NCI-H1694 treated with DMSO at 0.1 percent for 48 hours (cell line): ENCODE measurements at regions not wholly inside any gene's neighbourhood (a gene's known extent, or its start where the extent isn't known, plus 50 kb on each side); places are given as distances from the start of the nearest gene placed in this dataset.
"Not testable (repeated sequence)": the region's sequence is repeated elsewhere in the genome, so short reads cannot be mapped to it uniquely, and the experiment has no call there.

ENCODE experiments used
- DNase-seq: peaks from one replicate; lab custom pipeline; 2025; lab: John Stamatoyannopoulos, UW

- no peak for DNase-seq
These were observed 434.2 kb upstream of the SMIM31 start for GRCh38 chr4:164319688-164320087.

GRCh38 chr4:164320847-164321246 lies 433.1 kb upstream of the SMIM31 start:
- no peak for DNase-seq

GRCh38 chr4:164326056-164326455 lies 427.9 kb upstream of the SMIM31 start:
- no peak for DNase-seq

DNA sequence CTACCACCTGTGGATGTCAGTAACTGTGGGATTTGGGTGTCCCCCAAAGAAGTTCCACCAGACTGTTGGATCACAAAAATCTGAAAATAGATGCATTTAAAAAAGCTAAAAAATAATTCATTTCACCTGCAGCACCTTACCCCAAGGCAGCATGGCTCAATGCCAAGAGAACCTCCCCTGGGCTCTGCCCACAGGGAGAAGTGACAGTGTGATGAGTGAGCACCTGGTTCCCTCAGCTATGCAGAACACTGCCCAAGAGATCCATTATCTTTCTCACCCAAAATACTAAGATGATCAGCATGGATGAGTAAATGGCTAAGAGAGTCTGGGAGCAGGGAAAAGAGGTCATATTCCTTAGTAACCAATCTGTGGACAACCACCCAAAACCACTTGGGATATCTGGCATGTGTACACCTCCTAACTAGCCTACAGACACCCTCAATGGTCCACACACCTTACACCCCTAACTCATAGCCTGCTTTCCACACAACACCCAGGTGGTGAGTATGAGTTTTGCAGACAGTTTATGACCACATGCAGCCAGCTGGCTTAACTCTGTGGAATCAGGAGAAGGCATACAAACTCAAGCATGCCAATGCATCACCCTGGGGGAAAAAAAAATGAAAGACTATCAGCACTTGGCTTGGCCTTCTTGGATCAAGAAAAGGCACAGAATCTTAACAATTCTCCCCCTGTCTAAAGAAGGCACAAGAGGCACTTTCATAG lies 416.5 kb upstream of the SMIM31 start:
- DNase-seq = no peak

DNA sequence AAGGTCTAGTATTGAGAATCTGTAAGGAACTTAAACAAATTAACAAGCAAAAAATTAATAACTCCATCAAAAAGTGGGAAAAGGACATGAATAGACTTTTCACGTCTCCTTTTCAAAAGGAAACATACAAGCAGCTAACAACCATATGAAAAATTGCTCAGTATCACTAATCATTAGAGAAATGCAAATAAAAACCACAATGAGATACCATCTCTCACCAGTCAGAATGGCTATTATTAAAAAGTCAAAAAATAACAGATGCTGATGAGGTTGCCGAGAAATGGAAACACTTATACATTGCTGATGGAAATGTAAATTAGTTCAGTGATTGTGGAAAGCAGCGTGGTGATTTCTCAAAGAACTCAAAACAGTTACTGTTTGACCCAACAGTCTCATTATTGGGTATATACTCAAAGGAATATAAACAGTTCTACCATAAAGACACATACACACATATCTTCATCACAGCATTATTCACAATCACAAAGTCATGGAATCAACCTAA lies 410.4 kb upstream of the SMIM31 start:
- DNase-seq = no peak

DNA sequence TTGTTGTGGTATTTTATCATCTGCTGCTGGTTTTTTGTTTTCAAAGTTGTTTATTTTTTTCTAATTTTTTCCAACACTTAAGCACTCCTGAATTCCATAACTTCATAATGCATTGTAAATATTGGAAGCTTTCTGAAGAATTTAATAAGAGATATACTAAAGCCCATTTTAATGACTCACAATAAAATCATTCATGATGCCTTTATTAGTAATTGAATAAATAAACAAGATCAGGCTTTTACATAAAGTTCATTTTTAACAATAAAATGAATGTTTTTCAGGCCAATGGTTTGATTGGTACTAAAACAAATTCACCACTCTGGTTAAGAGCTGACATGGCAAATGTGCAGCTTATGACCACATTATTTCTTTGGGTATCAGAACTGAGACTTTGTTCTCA lies 408.2 kb upstream of the SMIM31 start:
- DNase-seq = no peak

GRCh38 chr4:164350061-164350460 lies 403.9 kb upstream of the SMIM31 start:
- DNase-seq = no peak

- not testable (repeated sequence) for DNase-seq
These were observed 403.2 kb upstream of the SMIM31 start for GRCh38 chr4:164350716-164351115.

- DNase-seq = no peak
These were observed 396.0 kb upstream of the SMIM31 start for GRCh38 chr4:164357957-164358356.

DNA sequence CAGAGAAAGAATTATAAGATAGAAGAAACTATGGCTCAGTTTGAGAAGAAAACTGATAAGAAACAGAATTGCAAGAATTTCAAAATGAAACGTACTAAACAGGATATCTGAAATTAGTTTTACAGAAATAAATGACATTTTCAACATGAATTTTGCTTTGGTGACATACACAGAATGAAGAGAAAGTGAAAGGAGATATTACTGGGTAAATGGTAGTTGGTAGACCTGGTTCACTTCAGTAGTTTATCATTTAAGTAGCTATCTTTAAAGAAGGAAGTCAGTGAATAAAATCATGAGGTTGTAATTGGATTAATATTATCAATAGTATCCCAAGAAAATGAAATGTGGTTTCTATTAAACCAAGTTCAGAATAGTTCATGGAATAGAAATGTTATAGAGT lies 395.5 kb upstream of the SMIM31 start:
- no peak for DNase-seq

DNA sequence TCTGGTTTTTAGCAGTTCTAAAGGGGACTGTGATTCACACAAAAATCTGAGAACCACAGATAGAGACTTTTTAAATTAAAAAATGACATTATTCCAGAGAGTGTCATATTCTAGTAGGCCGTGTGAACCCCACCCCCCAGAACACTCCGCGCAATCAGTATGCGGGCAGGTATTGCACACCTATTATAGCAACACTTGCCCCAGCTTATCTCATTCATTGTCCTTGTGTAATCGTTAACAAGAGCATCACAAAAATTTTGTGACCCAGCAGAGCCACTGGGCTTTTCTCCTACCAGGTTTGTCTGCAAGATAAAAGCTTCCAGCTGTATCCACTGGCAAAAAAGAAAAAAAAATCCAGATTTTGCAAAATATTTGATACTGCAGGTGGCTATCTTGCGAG lies 394.1 kb upstream of the SMIM31 start:
- DNase-seq = no peak

- no peak for DNase-seq
These were observed 385.0 kb upstream of the SMIM31 start for GRCh38 chr4:164368894-164369293.

- DNase-seq = no peak
These were observed 380.9 kb upstream of the SMIM31 start for GRCh38 chr4:164373021-164373420.

GRCh38 chr4:164377277-164377676 lies 376.7 kb upstream of the SMIM31 start:
- DNase-seq = no peak

- DNase-seq = no peak
These were observed 375.6 kb upstream of the SMIM31 start for GRCh38 chr4:164378361-164378760.

DNA sequence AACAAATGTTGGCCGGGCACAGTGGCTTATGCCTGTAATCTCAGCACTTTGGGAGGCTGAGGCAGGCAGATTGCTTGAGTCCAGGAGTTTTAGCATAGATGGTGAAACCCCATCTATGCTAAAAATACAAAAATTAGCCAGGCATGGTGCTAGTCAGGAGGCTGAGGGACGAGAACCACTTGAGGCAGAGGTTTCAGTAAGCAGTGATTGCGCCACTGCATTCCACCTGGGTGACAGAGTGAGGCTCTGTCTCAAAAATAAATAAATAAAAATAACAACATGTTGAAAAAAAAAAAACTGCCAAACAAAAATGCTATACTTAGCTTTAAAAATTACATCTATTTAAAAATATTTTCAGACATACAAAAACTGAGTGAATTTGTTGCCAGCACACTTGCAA lies 374.2 kb upstream of the SMIM31 start:
- DNase-seq = no peak

GRCh38 chr4:164381859-164382258 lies 372.1 kb upstream of the SMIM31 start:
- no peak for DNase-seq

GRCh38 chr4:164383058-164383357 lies 370.9 kb upstream of the SMIM31 start:
- DNase-seq = no peak

GRCh38 chr4:164383358-164384220 lies 370.3 kb upstream of the SMIM31 start:
- no peak for DNase-seq

DNA sequence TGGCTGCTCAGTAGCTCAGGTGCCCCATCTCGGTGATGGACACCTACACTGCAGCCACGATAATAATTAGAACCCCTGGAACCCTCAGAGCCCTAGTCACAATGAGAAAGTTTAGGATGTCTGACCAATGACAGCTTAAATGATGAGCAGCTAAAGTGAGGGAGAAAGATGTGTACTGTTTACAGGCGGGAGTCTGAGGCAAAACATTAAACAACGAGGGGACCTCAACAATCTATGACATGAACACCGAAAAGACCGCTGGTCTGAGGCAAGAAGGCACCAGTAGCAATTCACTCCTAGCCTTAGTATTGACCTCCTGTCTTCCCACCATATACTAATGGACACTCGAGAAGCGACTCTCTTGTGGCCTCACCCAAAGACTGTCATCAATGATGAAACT lies 369.5 kb upstream of the SMIM31 start:
- DNase-seq = no peak

DNA sequence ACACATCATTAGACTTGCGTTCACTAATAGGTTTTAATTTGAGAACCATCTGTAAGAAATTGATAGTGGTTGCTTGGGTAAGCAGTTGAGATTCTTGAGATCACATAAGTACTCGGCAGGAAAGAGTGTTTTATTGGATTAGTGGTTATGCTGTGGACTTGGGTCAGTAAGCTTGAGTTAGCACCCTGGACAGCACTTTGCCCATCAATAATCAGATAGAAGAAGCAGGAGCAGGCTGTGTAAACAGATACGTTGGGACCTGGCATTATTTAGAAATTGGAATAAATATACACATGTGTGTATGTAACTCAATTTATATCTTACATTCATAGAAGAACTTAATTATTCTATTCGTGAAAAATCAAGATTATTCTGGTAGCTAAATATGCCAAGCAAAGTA lies 357.5 kb upstream of the SMIM31 start:
- DNase-seq = no peak

- DNase-seq = no peak
These were observed 351.4 kb upstream of the SMIM31 start for GRCh38 chr4:164402554-164402953.

DNA sequence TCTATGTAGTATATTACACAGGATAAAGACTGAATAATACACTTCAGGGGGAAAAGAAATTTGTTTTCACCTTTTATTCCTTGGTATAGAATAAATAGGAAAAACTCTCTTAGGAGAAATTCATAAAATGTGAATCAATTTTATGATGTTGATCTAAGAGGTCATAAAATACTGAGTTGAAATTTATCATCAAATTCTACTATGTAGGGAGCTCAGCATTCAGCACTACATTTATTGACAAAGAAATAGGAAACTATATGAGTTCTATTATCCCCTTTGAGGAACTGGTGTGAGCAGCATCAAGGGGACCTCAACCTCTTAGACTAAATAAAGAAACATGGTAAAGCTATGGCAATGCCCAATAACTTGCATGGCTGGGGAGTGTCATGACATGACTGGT lies 348.2 kb upstream of the SMIM31 start:
- no peak for DNase-seq

DNA sequence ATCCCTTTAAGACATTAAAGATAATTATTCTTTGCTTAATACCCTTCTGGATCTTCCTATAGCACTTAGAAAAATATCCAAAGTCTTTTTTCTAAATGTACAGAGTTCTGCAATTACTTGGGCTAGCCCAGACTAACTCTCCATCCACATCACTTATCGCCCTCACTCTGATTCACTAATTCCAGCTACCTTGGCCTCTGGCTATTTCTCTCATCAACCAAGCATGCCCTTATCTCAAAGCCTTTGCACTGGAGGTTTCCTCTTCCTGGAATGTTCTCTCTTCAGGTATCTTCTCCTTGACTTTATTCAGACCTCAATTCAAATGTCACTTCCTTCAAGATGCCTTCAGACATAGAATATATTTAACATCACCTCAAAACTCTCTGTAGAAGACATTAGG lies 345.1 kb upstream of the SMIM31 start:
- DNase-seq = no peak
